GM19324 (cell line): ENCODE measurements at regions not wholly inside any gene's neighbourhood (a gene's known extent, or its start where the extent isn't known, plus 50 kb on each side); places are given as distances from the start of the nearest gene placed in this dataset.
"Not testable (repeated sequence)": the region's sequence is repeated elsewhere in the genome, so short reads cannot be mapped to it uniquely, and the experiment has no call there.

ENCODE experiments used
- ATAC-seq: cut with Tn5 transposase; IDR thresholded peaks from one replicate; pipeline ENCODE4 v1.9.1; 2021; ENCODE audit warnings: mild to moderate bottlenecking, moderate library complexity; ENCODE audit not compliant: unreplicated experiment, low FRiP score

DNA sequence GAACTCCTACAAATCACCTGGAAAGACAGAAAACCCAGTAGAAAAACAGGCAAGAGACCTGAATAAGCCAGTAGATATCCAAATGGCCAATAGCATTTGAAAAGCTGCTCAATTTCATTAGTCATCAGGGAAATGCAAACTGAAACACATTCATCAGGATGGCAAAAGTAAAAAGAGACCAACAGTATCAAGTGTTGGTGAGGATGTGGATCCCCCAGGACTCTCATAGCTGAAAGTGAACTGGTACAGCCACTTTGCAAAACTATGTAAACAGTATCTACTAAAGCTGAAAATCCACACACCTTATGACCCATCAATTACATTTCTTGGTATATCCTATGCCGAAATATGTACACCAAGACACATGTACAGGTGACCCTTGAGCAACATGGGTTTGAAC lies 180.4 kb upstream of the IRF2BP2 start:
- ATAC-seq = not testable (repeated sequence)

DNA sequence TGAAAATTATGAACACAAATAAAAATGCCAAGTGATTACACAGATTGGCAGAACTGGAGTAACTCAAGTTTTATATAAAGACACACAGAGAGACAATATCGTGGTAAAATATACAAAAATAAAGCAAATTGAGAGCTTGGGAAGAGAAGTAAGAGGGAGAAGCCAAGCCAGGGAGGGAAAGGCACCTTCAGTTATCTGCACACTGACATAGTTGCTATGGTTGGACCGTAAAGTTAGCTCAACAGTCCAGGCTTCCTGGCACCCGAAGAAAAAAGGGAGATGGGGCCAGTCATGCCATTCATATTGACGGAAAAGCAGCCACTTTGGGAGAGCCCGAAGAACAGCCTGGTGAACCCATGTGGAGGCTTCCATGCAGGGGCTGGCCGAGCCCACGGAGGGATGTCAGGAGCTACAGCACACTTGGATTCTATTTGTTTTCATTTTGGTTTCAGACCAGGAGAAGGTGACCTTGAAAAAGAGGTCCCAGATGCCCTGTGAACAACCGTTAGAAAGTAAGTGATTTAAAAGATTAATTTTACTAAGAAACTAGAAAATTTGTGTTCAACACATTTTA lies 177.1 kb upstream of the IRF2BP2 start:
- ATAC-seq = not testable (repeated sequence)

DNA sequence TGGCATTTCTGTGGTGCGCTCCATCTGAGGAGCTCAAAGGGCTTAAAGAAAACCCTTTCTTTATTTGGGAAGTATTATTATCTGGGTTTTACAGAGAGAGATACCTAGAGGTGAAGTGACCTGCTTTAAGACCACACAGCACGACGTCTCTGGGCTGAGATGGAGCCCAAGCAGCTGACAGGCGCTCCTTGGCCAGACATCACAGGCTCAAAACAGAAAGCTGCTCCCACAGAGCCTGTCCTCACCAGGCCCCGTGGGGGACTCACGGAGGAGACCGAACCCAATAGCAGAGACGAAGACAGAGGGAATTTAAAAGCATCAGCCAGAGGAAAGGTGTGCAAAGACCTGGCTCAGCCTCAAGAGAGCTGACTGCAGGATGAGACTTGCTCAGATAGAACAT lies 175.9 kb upstream of the IRF2BP2 start:
- not testable (repeated sequence) for ATAC-seq

GRCh38 chr1:234785471-234785919 lies 175.5 kb upstream of the IRF2BP2 start:
- not testable (repeated sequence) for ATAC-seq

GRCh38 chr1:234784108-234784507 lies 174.1 kb upstream of the IRF2BP2 start:
- ATAC-seq = not testable (repeated sequence)

- no peak for ATAC-seq
Measured at GRCh38 chr1:234782791-234783190, 172.8 kb upstream of the IRF2BP2 start.

DNA sequence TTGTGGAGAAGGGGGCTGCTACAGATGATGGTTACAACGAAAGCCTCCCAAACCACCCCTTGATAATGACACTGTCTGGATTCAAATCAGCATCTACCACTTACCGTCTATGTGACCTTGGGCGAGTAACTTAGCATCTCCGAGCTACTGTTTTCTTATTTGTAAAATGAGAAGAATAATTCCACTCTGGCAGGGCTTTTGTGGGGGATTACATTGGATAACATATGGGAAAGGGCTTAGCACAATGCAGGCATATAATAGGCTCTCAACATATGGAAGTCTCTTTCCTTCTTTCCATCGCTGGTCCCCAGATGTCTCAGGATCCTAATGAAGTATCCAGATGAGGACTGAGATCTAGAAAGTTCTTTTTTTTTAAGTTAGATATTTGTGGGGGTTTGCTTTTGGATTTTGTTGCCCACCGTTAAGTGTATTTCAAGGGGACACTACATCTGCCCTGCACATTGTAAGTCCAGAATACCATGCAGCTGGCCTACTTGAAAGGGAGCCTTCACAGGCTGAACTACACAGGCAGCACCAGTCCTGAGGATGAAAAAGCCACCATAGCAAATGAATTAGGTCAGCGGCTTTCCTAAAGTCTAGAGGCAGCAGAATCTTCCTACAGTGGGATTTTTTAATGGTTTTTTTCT lies 172.2 kb upstream of the IRF2BP2 start:
- ATAC-seq = no peak

DNA sequence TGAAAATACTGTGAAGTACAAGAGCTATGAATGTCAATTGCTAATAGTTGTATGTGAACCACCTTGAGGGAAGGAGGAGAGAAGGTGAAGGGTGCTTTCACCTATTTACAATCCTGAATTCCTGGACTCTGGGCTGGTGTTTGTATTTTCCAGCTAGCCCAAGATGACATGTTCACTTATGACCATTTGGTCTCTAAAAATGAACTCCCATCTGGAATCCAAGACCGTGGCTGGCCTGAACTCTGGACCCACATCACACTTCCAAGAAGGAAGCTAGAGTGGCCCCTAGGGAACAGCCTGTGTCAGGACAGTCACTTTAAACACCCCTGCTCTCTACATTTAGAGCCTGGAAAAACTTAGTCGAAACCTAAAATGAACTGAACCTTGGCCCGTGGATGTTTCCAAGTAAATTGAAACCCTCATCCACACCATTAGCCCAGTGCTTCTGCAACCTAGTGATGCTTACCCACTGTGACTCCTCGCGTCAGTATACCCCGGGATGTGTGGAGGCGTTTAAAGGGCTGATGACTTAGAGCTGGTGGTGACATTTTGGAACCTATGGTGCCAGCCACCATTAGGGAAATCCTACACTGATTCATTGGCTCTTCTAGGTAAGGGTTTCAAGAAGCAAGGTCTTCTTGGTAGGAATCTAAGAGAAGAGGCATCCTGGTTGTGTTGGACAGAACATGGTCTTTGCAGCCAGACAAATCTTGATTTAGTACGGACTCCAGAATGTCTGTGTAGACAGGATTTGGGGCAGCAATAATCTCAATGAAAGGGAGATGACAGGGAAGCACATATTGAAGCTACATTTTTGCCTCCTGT lies 171.5 kb upstream of the IRF2BP2 start:
- ATAC-seq = no peak

DNA sequence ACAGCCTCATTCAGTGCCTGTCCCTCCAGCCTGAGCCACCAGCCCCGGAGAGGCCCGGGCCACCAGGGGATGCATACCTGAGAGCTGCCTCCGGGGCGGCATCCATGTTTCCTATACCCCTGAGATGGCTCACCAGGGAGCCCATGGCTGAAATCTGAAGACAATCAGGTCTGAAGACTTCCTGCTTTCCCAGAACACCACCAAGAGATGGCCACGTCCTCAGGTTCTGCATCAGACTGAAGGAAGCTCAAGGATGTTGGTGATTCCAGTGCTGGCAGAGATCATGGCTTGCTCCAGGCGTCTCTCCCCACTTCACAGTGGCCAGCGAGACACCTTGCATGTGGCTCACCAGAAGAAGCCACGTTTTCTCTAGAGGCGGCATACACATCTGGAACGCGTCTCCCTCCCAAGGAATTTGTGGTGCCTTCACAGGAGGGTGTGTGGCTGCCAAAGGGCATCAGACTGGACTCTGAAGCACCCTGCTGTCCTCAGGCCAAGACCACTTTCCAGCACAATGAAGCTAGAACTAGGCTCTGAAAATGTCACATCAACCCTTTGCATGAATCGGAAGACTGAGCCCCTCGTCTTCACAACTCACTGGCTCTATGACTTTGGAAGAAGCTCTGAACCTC lies 170.7 kb upstream of the IRF2BP2 start:
- ATAC-seq = no peak

DNA sequence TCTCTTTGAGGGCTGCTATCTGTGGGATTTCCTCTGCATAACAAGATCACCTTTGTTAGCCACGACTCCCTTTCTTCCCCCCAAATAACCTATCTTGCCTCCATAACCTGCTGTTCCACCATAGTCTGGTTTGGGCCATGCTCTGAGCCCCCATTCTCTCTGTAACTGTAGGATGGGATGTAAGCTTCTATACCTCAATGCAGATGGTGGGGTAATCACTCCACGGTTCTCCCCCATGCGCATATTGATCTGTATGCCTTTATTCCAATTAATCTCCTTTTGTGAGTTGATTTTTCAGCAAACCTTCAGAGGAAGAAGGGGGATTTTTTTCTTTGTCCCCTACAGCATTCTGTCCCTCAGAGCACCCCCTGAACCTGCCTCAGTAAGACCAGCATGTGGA lies 170.1 kb upstream of the IRF2BP2 start:
- no peak for ATAC-seq

DNA sequence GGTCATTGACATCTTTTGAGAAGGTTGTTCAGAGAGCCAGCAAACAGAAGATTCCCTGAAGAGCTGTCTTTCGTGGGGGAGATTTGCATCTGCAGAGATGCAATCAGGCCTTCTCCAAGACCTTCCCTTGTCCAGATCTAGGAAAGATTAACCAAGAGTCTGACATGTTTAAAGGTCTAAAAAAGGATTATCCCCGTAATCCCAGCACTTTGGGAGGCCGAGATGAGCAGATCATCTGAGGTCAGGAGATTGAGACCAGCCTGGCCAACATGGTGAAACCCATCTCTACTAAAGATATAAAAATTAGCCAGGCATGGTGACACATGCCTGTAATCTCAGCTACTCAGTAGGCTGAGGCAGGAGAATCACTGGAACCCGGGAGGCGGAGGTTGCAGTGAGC lies 169.6 kb upstream of the IRF2BP2 start:
- ATAC-seq = not testable (repeated sequence)

GRCh38 chr1:234779160-234779538 lies 169.2 kb upstream of the IRF2BP2 start:
- no peak for ATAC-seq

- ATAC-seq = no peak
Measured at GRCh38 chr1:234778221-234779159, 168.5 kb upstream of the IRF2BP2 start.

- ATAC-seq = no peak
Measured at GRCh38 chr1:234777856-234778220, 167.9 kb upstream of the IRF2BP2 start.

DNA sequence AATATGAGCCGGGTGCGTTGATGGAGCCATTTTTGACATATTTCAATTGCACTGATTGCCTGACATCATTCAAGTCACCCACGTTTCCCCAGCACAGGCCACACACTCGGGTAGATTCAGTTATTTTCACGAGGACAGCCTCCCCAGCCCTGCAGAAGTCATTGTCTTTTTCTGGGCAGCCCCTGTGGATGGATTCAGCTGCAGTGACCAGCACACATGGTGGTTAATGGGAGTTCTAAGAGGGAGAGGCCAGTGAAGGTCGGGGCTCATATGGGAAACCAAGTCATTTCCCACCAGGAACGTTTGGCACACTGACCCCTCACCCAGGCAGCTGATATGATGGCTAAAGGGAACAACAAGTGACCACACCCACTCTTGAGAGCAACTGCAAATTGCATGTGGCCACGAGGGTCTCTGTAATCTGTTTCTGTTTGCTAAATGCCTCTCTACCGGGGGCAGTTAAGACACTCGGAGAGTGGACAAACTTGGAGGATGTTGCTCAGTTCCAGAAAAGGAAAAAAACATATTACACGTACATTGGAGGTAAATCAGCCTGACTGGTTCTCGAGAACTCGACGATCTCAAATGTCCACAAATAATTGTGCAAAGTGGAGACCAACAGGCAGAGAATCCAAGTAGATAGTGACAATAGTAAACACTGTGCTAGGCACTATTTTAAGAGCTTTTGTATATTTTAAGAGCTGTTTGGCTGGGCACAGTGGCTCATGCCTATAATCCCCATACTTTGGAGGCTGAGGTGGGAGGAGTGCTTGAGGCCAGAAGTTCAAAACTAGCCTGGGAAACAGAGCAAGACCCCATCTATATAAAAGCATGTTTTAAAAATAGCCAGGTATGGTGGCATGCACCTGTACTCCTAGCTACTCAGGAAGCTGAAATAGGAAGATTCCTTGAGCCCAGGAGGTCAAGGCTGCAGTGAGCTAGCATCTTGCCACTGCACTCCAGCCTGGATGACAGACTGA lies 167.2 kb upstream of the IRF2BP2 start:
- ATAC-seq = no peak

GRCh38 chr1:234776256-234776875 lies 166.4 kb upstream of the IRF2BP2 start:
- ATAC-seq = no peak

DNA sequence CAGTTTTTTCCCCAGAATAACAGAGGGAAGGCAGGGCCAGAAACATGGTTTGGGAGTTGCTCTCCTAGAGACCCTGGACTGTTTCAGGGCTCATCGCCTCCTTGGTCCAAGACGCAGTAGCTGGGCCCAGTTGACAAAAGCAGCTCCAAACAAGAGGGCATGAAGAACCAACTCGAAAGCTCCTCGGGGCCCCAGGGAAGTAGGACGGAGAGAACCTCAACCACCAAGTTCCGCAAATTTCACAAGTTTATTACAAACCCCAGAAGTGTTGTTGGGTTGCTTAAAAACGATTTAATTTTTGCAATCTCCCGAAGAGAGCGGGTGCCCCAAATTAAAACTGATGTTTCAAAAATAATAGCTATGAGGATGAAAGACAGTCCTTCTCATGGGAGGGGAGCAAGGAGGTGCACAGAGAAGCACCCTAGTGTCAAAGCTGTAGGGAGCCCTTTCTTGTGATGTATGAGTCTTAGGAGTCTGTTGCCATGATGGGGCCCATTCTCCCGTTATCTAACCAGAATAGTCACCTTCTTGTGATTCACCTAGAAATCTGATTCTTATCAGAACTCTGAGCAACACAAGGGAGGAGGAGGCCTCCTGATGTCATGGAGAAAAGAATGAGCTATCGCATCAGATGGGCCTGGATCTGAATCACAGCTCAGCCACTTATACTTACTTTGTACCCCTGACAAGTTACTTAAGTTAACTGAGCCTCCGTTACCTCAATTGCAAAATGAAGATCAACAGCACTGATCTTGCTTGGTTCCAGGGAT lies 165.7 kb upstream of the IRF2BP2 start:
- ATAC-seq = no peak

DNA sequence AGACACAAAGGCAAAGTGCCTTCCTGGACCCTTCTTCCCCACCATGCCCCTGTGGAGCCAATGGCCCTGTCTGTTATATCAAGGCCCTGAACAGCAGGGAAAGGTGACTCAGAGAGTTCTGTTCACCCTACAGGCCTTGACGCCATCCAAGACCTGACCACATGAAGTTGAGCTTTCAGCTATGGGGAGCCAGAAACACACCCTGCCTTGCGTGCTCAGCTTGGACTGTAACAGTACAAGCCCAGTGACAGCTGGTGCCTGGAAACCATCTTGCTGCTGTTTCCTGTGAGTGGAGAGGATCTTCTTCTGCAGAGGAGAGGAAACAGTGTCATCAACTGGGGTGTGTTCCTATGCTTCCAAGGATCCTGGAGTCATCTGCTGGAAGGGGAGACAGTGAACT lies 165.0 kb upstream of the IRF2BP2 start:
- no peak for ATAC-seq
